ENCODE measurements at regions not wholly inside any gene's neighbourhood (a gene's known extent, or its start where the extent isn't known, plus 50 kb on each side); places are given as distances from the start of the nearest gene placed in this dataset.
"Not testable (repeated sequence)": the region's sequence is repeated elsewhere in the genome, so short reads cannot be mapped to it uniquely, and the experiment has no call there.

DNA sequence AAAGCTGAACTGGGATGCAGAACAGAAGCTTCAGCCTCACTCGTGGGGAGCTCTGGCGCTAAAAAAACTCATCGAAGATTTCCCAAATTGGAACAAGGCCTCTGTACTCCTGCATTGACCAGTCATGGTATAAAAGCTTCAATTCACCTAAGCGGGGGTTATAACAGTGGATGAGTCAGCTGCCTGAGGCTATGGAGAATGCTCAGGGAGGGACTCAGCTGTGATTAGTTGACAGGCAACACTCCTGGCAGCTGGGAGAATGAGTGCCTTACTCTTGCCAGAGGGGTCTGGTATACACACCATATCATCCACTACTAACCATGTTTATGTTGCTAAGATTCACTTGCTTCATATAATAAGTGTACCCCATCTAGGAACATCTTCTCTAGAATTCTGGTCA, 350.6 kb upstream of the VRK2 start:
- no peak for DNase-seq (ENCODE audit: low spot score)

DNA sequence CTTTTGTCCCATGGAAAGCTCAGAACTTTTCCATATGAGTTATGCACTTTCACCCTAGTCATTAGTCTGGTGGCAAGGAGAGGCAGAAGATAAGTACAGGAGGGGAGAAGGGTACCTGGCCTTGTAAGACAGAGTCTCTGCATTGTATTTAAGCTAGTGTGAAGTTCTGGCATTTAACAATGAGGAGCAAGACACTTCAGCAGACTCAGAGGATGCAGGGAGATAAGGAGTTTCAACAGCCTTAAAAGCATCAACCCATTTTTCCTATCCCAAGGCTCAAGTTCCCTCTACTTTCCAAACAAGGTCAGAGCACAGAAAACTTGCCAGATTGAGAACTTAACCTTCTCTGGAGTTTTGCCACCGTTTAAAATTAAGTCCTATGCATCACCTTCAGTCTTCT, 348.2 kb upstream of the VRK2 start:
- DNase-seq (ENCODE audit: low spot score), result no peak

DNA sequence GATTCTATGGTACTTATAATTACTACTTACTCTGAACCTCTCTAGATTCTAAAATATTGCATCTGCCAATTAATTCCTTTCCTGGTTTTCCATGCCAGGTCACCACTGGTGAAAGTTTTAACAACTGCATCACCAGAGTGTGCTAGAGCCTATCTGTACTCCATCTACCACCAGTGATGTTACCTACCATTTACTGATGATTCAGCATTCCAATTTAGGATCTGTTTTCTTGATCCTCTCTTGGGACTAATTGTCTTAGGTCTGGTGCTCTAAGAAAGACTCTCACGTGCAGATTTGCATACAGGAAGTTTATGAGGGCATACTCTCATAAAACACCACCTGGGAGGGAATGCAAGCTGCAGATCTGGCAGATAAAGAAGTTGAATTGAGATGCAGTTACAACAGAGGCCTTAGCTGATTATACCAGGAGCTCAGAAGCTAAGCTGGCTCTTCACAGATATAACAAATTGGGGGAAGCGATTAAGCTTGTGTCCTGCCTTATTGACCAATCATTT, 347.6 kb upstream of the VRK2 start:
- DNase-seq (ENCODE audit: low spot score), result no peak

DNA sequence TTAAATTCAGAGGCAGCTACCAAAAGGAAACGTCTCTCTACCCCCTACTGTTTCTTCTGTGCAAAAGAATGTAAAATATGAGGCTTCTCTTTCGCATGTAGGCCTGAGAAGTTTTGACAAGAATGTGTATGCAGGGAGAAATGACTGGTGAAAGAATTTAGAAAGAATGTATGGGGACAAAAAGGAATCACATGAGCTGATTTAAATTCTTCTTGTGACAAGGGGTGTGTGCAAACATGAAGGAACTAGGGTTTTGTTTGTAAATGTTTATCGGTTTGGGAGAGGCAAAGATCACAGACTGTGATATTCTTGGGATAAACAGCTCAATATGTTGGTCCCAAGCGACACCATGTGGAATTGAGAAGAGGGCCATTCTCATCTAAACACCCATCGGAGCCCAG, 345.2 kb upstream of the VRK2 start:
- no peak for DNase-seq (ENCODE audit: low spot score)

DNA sequence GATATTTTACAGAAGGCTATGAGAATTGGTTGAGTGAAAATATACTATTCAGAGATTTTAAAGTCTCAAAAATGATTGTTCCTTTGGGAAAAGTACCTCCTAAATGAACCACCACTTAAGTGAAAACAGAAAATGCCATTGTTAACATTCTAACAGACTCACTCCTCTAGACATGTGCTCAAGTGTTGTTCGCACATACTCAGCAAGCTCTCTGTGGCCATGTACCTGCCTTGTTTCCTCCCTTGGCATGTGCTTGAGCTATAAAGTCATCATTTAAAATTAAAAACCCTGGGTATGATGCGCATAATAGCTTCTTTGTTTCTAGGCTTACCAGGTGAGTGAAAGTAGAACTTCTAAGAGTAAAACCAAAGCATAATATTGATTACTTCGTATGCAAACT, 343.2 kb upstream of the VRK2 start:
- no peak for DNase-seq (ENCODE audit: low spot score)

DNA sequence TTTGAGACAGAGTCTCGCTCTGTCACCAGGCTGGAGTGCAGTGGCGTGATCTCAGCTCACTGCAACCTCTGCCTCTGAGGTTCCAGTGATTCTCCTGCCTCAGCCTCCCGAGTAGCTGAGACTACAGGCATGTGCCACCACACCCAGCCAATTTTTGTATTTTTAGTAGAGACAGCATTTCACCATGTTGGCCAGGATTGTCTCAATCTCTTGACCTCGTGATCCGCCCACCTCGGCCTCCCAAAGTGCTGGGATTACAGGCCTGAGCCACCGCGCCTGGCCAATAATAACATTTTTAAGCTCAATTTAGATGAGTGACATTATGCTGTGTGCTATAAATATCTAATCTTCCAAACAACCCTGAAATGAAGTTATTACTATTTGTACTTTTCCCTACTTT, 338.8 kb upstream of the VRK2 start:
- not testable (repeated sequence) for DNase-seq (ENCODE audit: low spot score)

DNA sequence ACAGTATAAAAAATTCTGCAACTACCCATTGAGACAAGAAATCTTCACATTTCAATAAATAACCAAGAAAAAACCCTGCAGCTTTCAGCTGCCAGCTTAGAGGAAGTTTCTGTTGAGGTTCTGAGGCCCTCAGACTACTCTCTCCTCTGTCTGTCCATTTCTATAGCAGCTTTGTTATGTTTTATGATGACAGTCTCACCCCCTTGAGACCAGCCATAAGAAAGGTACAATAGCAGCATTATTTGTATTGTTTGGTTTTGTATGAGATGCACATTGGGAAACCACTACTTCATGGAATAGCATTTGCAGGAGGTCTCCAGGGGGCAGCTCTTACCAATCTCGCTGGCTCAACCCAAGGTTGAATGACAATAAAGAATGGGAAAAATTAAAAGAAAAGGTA, 334.6 kb upstream of the VRK2 start:
- DNase-seq (ENCODE audit: low spot score), result no peak

DNA sequence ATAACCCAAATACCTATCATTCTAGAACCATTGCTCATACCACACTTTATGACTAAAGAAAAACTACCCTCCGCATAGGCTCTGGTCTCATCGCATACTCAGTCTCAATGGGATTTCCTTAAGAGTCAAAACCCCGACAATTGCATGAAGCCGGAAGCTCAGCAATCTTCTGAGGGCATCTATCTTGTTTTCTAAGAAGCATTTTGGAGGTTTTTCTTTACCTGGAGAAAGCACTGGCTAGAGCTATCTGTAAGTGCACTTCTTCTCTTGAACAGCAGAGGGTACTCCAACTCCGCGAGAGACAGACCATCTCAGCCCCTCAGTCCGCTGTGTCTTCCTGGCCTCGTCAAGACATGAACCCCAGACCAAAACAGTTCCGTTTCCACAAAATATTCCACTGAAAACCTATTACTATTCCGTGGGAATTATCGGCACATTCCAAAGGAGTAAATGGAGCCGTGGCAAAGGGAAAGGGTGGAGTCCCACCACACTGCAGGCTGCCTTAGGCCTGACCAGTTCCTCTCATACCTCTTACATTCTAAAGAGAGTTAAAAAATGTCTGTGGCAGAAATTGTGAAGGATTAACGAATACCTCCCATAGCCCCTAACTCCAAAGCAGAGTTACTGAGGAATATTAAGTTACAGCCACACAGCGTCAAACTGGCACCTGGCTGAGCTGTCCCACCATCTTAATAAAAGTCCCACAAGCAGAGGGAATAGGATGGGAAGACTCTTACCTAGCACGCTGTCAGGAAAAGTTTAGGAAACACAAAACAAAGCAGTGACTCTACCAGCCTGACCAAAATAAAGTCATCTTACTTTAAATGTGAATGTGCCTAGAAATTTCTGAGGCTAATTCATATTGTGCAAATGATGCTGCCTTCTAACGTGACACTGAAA, 325.6 kb upstream of the VRK2 start:
- peak; percentile 20 for DNase-seq (ENCODE audit: low spot score)

DNA sequence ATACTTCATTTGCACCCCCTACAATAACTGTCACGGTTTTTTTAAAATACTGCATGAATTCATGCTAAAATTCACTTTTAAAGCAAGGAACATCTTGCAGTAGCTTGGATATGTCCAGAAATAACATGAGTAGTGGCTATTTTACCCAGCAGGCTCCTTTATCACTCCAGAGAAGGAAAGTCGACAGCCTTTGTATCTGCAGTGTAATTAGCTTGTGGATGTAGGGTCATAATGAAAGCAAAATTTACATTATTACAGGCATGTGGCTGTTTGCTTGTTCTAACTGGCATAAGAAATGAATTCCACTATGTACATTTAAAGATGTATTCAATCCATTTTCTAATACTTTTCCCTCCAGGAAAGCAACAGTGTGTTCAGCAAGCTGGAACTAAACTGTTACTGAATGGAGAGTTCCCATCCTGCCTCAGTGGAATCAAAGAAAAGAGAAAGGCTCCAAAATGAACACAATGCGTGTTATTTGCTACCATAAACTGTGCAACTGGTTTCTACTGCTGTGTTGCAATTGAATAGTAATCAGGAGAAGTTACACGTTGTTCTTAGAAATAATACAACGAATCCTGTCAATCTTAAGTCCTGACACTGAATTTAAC, 321.2 kb upstream of the VRK2 start:
- DNase-seq (ENCODE audit: low spot score), result no peak

DNA sequence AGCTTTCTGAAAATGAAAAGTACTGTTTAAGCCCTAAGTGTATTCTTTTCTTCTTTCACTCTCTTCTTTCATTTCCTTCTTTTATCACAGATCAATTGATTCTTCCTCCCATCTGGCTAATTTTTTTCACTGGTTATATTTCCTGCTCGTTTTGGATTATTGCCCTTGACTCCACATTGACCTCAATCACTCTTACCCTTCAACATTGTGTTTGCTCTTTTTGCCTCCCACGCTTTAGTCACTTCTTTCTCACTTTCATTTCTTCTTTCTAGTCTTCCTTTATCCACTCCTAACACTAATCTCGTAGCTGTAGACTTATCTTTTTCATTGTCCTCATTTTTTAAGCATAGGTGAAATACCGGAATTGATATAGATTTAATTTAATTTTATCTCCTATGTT, 320.3 kb upstream of the VRK2 start:
- DNase-seq (ENCODE audit: low spot score), result no peak

DNA sequence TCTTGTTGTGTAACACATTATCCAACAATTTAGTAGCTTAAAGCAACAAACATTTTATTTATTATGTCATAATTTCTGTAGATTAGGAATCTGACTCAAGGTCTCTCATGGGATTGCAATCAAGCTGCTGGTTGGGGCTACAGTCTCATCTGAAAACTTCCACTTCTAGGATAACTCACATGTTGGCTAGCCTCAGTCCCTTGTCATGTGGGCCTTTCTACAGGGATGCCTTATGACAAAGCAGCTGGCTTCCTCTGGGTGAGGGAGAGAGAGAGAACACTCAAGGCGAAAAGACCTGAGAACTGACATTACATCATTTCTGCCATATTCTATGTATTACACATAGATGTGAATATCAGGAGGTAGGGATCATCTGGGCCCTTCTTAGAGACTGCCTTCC, 317.9 kb upstream of the VRK2 start:
- no peak for DNase-seq (ENCODE audit: low spot score)

DNA sequence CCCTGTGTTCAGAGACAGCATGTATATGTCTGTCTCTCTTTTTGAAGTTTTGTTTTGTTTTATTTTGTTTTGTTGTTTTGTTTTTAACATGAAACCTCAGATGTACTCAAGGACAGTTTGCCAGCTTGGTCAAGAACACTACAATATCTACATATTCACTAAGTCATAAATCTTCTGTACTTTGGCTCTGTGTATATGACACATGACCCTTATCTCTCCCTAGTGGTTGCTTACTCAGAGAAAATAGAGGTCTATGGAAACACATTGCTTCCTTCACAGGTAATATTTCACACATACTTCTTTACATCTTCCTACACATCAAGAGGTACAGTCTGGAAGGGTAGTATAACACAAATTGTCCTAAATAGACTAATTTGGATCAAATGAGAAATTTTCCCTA, 312.6 kb upstream of the VRK2 start:
- DNase-seq (ENCODE audit: low spot score), result no peak

DNA sequence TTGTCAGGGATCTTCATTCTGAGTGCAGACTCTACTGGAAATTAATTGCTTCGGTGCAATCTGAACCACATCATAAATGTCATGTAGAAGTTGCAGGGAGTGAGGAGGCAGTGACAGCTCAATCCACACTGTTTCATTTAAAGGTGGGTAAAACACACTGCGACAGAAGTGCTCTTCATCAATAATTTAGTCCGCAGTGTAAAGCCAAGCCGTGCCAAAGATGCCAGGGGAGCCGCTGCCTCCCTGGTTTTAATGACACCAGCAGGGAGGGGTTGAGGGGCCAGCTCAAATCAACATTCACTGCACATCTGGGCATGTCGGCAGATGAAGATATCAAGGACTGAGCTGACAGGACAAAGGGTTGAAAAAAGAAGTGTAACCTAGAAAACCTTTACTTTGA, 305.7 kb upstream of the VRK2 start:
- DNase-seq (ENCODE audit: low spot score), result no peak

DNA sequence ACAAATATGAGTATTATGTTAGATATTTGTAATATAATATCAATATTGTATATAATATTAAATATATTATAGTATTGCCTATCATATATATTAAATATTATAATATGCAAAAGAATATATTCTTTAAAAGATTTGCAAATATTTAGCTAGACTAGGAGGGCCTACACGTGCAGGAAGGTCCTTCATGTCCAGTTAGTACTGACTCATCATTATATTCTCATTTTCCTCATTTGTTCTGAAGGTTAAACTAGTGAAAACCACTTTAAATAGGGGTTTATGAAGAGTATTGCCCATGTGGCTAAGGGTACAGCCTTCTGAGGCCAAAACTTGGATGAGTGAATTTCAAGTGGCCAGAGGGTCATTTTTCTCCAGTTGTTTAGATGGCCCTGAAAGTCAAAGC, 293.0 kb upstream of the VRK2 start:
- DNase-seq (ENCODE audit: low spot score), result no peak

DNA sequence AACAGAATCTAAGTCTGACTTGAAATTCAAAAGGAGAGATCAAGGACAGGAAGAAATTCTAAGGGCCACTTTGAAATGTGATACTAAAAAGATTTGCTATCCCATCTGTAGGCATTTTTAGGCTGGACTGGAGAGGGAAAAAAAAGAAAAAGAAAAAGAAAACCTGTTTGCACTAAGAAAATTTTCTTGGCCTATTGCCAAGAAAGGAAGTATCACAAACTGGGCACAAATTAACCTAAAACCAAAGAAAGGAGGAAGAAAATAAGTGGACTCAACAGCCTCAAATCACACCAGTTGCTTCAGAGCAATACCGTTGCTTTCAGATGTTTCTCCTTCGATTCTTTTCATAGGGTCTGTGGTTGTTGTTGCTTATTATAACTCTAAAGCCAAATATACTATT, 287.9 kb upstream of the VRK2 start:
- no peak for DNase-seq (ENCODE audit: low spot score)

DNA sequence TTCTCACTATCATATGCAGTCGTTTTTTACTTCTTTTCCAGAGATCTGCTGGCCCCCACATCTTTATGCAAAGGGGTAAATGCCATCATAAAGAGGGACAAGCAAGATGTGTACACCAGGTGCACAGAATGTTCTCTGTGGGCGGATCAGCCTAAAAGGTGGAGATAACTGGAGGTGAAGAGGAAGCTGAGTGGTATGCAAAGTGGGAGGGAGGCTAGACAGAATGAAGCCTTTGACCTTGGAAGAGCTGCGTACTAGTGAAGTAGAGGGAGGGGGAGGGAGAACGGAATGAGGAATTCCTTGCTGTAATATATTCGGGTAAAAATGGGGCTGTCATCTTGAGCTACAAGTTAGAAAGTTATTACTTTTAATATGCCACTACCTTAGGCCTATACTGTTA, 287.5 kb upstream of the VRK2 start:
- DNase-seq (ENCODE audit: low spot score), result no peak

DNA sequence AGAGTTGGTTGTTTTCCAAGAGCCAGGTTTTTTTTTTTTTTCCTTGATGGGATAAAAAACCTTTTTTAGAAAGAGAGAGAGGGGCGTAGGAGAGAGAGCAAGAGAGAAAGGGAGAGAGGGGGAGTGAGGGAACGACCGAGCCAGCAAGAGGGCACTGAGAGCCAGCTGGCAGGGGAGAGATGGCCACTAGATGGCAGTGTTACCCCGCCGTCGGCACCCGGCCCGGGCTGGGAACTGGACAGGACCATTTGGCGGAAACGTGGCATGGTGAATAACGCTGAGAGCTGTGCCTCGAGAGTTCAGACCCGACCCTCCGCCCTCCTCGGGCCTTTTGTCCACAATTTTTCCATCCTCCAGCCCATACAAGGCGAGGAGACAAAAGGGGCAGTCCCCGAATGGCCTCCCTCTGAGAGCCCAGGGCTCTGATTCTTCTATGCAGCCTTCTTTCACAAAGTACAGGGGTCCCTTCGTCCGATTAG, 286.7 kb upstream of the VRK2 start:
- peak; percentile 79 for DNase-seq (ENCODE audit: low spot score)

DNA sequence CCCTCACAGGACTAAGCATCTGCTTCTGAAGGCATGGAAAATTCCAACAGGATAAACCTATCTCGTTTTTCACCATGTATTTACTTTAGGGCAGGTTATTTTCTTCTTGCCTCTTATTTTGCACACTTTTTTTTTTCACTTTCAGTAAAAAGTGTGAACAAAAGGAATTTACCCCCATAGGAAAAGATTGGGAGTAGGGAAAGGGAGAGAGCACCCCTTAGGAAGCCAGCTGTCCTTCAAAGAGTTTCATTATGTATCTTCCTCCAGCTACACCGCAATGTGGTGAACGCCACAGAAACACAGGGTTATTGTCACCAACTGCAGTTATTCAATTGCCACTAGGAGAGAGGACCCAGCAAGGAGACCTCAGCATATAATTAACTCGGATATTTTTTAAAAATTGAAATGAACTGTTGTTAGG, 286.2 kb upstream of the VRK2 start:
- no peak for DNase-seq (ENCODE audit: low spot score)

DNA sequence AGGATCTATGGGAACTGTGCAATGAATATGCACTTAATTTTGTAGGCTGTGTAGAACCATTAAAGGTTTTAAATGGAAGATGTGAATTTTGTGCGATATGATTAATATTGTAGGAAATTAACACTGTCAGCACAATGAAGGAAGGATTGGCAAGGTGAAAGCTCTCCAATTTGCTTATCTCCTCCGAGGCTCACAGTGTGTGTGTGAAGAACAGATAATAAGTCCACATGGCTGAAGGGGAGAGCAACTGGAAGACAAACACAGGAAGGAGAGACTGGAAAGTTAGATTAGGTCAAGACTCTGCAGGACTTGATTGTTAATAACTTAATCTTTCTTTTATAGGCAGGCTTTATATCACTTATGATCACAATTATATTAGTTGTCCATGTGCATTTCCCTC, 269.7 kb upstream of the VRK2 start:
- DNase-seq (ENCODE audit: low spot score), result no peak

DNA sequence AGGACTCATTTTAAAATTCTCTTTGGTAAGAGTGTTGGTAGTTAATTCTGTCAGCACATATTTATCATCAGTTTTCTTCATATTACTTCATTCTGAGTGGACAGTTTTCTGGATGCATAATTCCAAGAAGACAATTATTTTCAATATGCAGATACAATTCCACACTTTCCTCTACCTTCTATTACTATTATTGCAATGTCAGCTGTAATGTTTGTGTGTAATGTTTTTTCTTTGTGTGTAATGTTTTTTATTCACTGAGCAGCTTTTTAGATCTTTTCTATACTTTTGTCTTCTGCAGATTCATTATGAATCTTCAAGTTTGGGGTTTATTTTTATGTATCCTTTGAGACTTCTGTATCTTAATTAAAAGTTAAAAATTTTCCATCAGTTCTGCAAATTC, 264.0 kb upstream of the VRK2 start:
- no peak for DNase-seq (ENCODE audit: low spot score)

DNA sequence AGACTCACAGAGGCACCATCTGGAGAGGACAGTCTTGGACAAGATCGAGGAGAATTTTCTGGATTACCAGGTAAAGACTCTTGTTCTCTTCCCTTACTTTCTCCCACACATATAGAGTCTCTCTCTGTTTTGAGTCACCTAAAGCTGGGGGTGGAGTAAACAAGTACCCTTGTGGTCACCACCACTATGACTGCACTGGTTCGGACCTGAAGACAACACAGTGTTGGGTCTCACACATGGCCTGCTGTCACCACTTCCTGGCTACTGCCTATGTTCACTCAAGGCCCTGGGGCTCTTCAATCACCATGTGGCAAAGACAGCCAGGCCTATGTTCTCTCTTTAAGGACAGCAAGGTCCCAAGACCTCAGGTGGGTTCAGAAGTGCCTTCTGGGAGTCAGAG, 253.3 kb upstream of the VRK2 start:
- no peak for DNase-seq (ENCODE audit: low spot score)

DNA sequence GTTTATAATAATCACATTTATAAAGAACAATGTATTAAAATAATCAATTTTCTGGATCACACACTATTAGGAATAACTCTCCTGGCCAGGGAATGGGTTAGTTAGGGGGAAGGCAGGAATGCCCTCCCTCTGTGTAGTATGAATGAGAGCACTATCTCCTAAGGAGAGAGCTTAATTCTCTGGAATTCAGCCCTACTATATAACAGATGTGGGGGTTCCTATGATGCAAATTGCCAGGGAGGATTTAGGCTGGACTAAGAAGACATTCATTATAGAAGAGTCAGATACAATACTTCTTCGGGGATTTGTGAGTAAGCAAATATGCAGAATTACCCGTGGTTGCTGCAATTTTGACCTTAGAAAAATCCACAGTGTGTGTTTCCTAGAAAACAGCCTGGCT, 250.1 kb upstream of the VRK2 start:
- DNase-seq (ENCODE audit: low spot score), result no peak

DNA sequence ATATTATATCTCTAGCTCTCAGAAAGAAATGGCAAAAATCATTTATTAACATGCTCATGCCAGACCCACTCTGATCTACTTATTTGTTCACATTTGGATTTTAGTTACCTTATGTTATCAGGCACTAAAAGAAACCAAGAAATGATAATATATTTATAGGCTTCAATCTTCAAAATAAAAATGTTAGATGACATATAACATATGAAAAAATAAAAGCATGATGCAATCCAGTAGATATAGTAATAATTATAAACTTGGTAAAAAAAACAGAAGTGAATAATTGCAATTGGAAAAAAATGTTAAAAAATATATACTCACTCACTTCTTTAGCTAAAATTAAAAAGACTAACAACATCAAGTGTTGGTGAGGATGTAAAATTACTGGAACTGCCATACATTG, 248.3 kb upstream of the VRK2 start:
- DNase-seq (ENCODE audit: low spot score), result no peak
